HCT116 (cell line): ENCODE measurements at regions not wholly inside any gene's neighbourhood (a gene's known extent, or its start where the extent isn't known, plus 50 kb on each side); places are given as distances from the start of the nearest gene placed in this dataset.

Experiments used
- ATAC-seq: fragments of 200-7000 bp; cut with Tn5 transposase; 2 replicates; pipeline ENCODE4 v1.9.1; 2020; ENCODE audit warnings: mild to moderate bottlenecking, moderate library complexity
- BruUV-seq: library from RNA; stranded (reverse); fragments of 400-500 nt; replicated peaks from 2 replicates; lab custom pipeline; 2021; lab: Mats Ljungman, UMichigan
- CTCF ChIA-PET: fragments of 300-600 bp; sonication (Branson Sonifier 250); formaldehyde crosslinking; loops from one replicate; lab custom pipeline; 2021; ENCODE audit warnings: antibody characterized with exemption; lab: Charles Lee
- POLR2A ChIA-PET: fragments of 300-600, 350-600 bp; sonication (Branson Sonifier 250); formaldehyde crosslinking; loops from one replicate; lab custom pipeline; 2021; ENCODE audit warnings: antibody characterized with exemption; lab: Charles Lee
- RAD21 ChIA-PET, 2 experiments: fragments of 300-600 bp; sonication (Branson Sonifier 250); formaldehyde crosslinking; loops; one replicate each; lab custom pipeline; 2023; ENCODE audit warnings: low total read pairs in 2 of 2; ENCODE audit not compliant: uncharacterized antibody in 2 of 2, unreplicated experiment in 2 of 2, low non-redundant PET in 1 of 2; lab: Charles Lee
- DNase-seq: peaks from one replicate; pipeline ENCODE4 v3.0.0-alpha.2; 2010; ENCODE audit warnings: low read depth, low spot score
- H2AFZ ChIP-seq: fragments of 200-600 bp; shearing (Covaris generic), sonication (generic); 2 replicates; pipeline ENCODE4 v1.6.1; 2017; ENCODE audit warnings: low read depth, mixed run types, mixed read lengths, antibody characterized with exemption, low read length; ENCODE audit not compliant: poor library complexity, severe bottlenecking
- H3K27ac ChIP-seq: 2 replicates; pipeline ENCODE4 v1.5.1; 2012; ENCODE audit warnings: low read depth, low read length
- H3K27me3 ChIP-seq: fragments of 200-600 bp; sonication (generic); 2 replicates; pipeline ENCODE4 v1.6.1; 2016; ENCODE audit warnings: mixed run types, low read length, mixed read lengths; ENCODE audit not compliant: insufficient read depth
- H3K36me3 ChIP-seq, 2 experiments: fragments of 200-500 bp in 1 of 2; fragments of 200-600 bp in 1 of 2; sonication (Bioruptor generic) in 1 of 2; sonication (generic) in 1 of 2; 2 replicates each; pipeline versions ENCODE4 v1.5.1 to v1.6.1; 2014 to 2016; ENCODE audit warnings: low read length in 2 of 2, inconsistent platforms in 1 of 2, mixed read lengths in 1 of 2, mixed run types in 1 of 2; ENCODE audit not compliant: insufficient read depth in 2 of 2, control insufficient read depth in 1 of 2
- H3K4me1 ChIP-seq, 2 experiments: fragments of 200-600 bp in 1 of 2; sonication (generic) in 1 of 2; 2 replicates each; pipeline versions ENCODE4 v1.5.1 to v1.6.1; 2012 to 2017; ENCODE audit warnings: low read length in 2 of 2, inconsistent platforms in 1 of 2, mild to moderate bottlenecking in 1 of 2, mixed read lengths in 1 of 2, mixed run types in 1 of 2, moderate library complexity in 1 of 2; ENCODE audit not compliant: insufficient read depth in 2 of 2, control insufficient read depth in 1 of 2
- H3K4me2 ChIP-seq: fragments of 200-600 bp; sonication (generic); 2 replicates; pipeline ENCODE4 v1.6.1; 2017; ENCODE audit warnings: mixed run types, low read length, mixed read lengths
- H3K4me3 ChIP-seq, 2 experiments: fragments of 200-600 bp in 1 of 2; sonication (generic) in 1 of 2; replicated peaks in 1 of 2; 2 replicates each; pipeline ENCODE4 v1.5.1; 2011 to 2016; ENCODE audit warnings: low read length in 2 of 2, control low read depth in 1 of 2, low read depth in 1 of 2, mild to moderate bottlenecking in 1 of 2, mixed read lengths in 1 of 2, mixed run types in 1 of 2
- H3K79me2 ChIP-seq: fragments of 200-600 bp; sonication (generic); 2 replicates; pipeline ENCODE4 v1.6.1; 2017; ENCODE audit warnings: mild to moderate bottlenecking, mixed run types, low read length, moderate library complexity, mixed read lengths; ENCODE audit not compliant: insufficient read depth
- H3K9ac ChIP-seq: fragments of 200-600 bp; sonication (generic); 2 replicates; pipeline ENCODE4 v1.6.1; 2016; ENCODE audit warnings: low read length, mixed read lengths
- H3K9me2 ChIP-seq: fragments of 200-600 bp; sonication (generic), shearing (Covaris generic); 2 replicates; pipeline ENCODE4 v1.6.1; 2017; ENCODE audit warnings: mixed run types, mild to moderate bottlenecking, moderate library complexity; ENCODE audit not compliant: insufficient read depth
- H3K9me3 ChIP-seq, 2 experiments: fragments of 200-500 bp in 1 of 2; fragments of 200-600 bp in 1 of 2; sonication (Bioruptor generic) in 1 of 2; sonication (generic) in 1 of 2; 2 replicates each; pipeline ENCODE4 v1.6.1; 2014 to 2017; ENCODE audit warnings: low read length in 2 of 2, mixed read lengths in 2 of 2, inconsistent platforms in 1 of 2, low read depth in 1 of 2, mild to moderate bottlenecking in 1 of 2, mixed run types in 1 of 2, moderate library complexity in 1 of 2; ENCODE audit not compliant: control insufficient read depth in 1 of 2, insufficient read depth in 1 of 2
- H4K20me1 ChIP-seq: fragments of 200-600 bp; sonication (generic), shearing (Covaris generic); 2 replicates; pipeline ENCODE4 v1.6.1; 2017; ENCODE audit warnings: mixed run types, mild to moderate bottlenecking, moderate library complexity; ENCODE audit not compliant: insufficient read depth
- CBX3 ChIP-seq: IDR thresholded peaks from 2 replicates; pipeline ENCODE4 v1.6.1; 2012; ENCODE audit warnings: low read depth
- CEBPB ChIP-seq: IDR thresholded peaks from 2 replicates; pipeline ENCODE4 v1.6.1; 2012; ENCODE audit warnings: low read depth
- EGR1 ChIP-seq: IDR thresholded peaks from 2 replicates; pipeline ENCODE4 v1.6.1; 2012; ENCODE audit warnings: low read depth
- ELF1 ChIP-seq: IDR thresholded peaks from 2 replicates; pipeline ENCODE4 v1.6.1; 2012; ENCODE audit warnings: low read depth, borderline replicate concordance
- EZH2 ChIP-seq: fragments of 200-600 bp; sonication (generic); IDR thresholded peaks from 2 replicates; pipeline ENCODE4 v1.6.1; 2017; ENCODE audit warnings: antibody characterized with exemption, mixed run types
- EZH2phosphoT487 ChIP-seq: fragments of 200-600 bp; IDR thresholded peaks from 2 replicates; pipeline ENCODE4 v1.6.1; 2018; ENCODE audit warnings: antibody characterized with exemption, borderline replicate concordance
- FOSL1 ChIP-seq: IDR thresholded peaks from 2 replicates; pipeline ENCODE4 v1.6.1; 2012; ENCODE audit warnings: low read depth
- JUND ChIP-seq: IDR thresholded peaks from 2 replicates; pipeline ENCODE4 v1.6.1; 2012
- POLR2AphosphoS5 ChIP-seq: IDR thresholded peaks from 2 replicates; pipeline ENCODE4 v1.6.1; 2011; ENCODE audit warnings: mild to moderate bottlenecking, low read depth, low read length, moderate library complexity
- RAD21 ChIP-seq: IDR thresholded peaks from 2 replicates; pipeline ENCODE4 v1.6.1; 2012; ENCODE audit warnings: low read depth, mild to moderate bottlenecking
- SP1 ChIP-seq: IDR thresholded peaks from 2 replicates; pipeline ENCODE4 v1.6.1; 2012; ENCODE audit warnings: low read depth
- SRF ChIP-seq: IDR thresholded peaks from 2 replicates; pipeline ENCODE4 v1.6.1; 2012; ENCODE audit warnings: low read depth
- TCF7L2 ChIP-seq: IDR thresholded peaks from 2 replicates; pipeline ENCODE4 v1.7.0; 2011; ENCODE audit warnings: borderline replicate concordance, inconsistent platforms; ENCODE audit not compliant: insufficient read depth, insufficient read length; ENCODE audit errors: extremely low read depth
- YY1 ChIP-seq: IDR thresholded peaks from 2 replicates; pipeline ENCODE4 v1.6.1; 2011; ENCODE audit warnings: low read length, low read depth, moderate library complexity, mild to moderate bottlenecking; ENCODE audit not compliant: insufficient replicate concordance; ENCODE audit errors: extremely low read depth
- ZFX ChIP-seq: fragments of 450-650 bp; IDR thresholded peaks from 2 replicates; pipeline ENCODE4 v1.6.1; 2017
- ZNF274 ChIP-seq: fragments of 200-500 bp; sonication (Bioruptor generic); IDR thresholded peaks from 2 replicates; pipeline ENCODE4 v1.6.1; 2014; ENCODE audit warnings: mild to moderate bottlenecking, low read depth, low read length, inconsistent platforms
- intact Hi-C: fragments of 100-400 bp; cut with micrococcal nuclease; formaldehyde crosslinking; loops from 2 replicates; pipeline ENCODE4 v1.10.0; 2022
- TF ChIP-seq, protein P1 (sequence below), 3 experiments: fragments of 200-600 bp in 1 of 3; sonication (generic) in 1 of 3; IDR thresholded peaks in 2 of 3; conservative IDR thresholded peaks in 1 of 3; 2 replicates each; pipeline ENCODE4 v1.5.1; 2012 to 2017; ENCODE audit warnings: low read depth in 2 of 3, low read length in 2 of 3, antibody characterized with exemption in 1 of 3, borderline replicate concordance in 1 of 3, control low read depth in 1 of 3, mild to moderate bottlenecking in 1 of 3, mixed read lengths in 1 of 3, mixed run types in 1 of 3, moderate library complexity in 1 of 3; ENCODE audit not compliant: insufficient read depth in 1 of 3
- TF ChIP-seq, protein P2 (sequence below): IDR thresholded peaks from 2 replicates; pipeline ENCODE4 v1.6.1; 2011; ENCODE audit warnings: mild to moderate bottlenecking, low read length, moderate library complexity; ENCODE audit not compliant: insufficient replicate concordance; ENCODE audit errors: extremely low read depth

DNA sequence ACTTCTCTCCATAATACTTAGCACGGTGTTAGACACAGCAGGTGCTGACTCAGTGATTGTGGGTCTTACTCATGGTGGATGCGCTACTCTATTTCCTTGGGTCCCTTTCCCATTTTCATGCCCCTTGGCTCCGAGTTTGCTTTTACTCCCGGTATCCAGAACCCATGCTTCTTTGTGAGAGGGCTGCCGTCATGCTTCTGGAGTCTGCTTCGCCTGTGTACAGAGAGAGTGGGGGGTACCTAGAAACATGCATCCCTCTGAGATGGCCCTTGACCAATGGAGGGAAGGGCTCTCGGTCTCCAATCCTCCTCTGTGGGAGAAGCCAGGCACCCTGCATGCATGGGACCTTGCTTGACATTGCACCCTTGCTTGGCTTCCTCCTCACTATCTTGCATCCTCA, 160.4 kb downstream of the NRN1 start:
- ChIA-PET CTCF (no interaction called here), POLR2A (no interaction called here)

More for the DNA sequence above, 160.4 kb downstream of the NRN1 start:
- Histone ChIP-seq H3K27me3 (peaks cover 58% of the 10 kb centered on the region), H3K9me3 (no peaks in the 10 kb centered on the region), H3K4me3 (no peak overlapping the region), H3K36me3 (no peaks in the 10 kb centered on the region)
- RAD21 ChIA-PET, result no interaction called here
- no peak for TF ChIP-seq EZH2phosphoT487
- TF ChIP-seq TCF7L2, result no peak
- no peak for TF ChIP-seq EGR1
- TF ChIP-seq, protein P1, sequence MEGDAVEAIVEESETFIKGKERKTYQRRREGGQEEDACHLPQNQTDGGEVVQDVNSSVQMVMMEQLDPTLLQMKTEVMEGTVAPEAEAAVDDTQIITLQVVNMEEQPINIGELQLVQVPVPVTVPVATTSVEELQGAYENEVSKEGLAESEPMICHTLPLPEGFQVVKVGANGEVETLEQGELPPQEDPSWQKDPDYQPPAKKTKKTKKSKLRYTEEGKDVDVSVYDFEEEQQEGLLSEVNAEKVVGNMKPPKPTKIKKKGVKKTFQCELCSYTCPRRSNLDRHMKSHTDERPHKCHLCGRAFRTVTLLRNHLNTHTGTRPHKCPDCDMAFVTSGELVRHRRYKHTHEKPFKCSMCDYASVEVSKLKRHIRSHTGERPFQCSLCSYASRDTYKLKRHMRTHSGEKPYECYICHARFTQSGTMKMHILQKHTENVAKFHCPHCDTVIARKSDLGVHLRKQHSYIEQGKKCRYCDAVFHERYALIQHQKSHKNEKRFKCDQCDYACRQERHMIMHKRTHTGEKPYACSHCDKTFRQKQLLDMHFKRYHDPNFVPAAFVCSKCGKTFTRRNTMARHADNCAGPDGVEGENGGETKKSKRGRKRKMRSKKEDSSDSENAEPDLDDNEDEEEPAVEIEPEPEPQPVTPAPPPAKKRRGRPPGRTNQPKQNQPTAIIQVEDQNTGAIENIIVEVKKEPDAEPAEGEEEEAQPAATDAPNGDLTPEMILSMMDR (IDR thresholded peaks at IDR 0.05 in 2 of 3, conservative IDR thresholded peaks at IDR 0.05 in 1 of 3; ENCODE audit: borderline replicate concordance in 1 of 3, insufficient read depth in 1 of 3, low read depth in 2 of 3, low read length in 2 of 3), result no peak
- no peak for TF ChIP-seq EZH2
- TF ChIP-seq YY1, result no peak
- no peak for TF ChIP-seq ZNF274
- no peak for TF ChIP-seq POLR2AphosphoS5
- TF ChIP-seq, protein P2, sequence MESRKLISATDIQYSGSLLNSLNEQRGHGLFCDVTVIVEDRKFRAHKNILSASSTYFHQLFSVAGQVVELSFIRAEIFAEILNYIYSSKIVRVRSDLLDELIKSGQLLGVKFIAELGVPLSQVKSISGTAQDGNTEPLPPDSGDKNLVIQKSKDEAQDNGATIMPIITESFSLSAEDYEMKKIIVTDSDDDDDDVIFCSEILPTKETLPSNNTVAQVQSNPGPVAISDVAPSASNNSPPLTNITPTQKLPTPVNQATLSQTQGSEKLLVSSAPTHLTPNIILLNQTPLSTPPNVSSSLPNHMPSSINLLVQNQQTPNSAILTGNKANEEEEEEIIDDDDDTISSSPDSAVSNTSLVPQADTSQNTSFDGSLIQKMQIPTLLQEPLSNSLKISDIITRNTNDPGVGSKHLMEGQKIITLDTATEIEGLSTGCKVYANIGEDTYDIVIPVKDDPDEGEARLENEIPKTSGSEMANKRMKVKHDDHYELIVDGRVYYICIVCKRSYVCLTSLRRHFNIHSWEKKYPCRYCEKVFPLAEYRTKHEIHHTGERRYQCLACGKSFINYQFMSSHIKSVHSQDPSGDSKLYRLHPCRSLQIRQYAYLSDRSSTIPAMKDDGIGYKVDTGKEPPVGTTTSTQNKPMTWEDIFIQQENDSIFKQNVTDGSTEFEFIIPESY, result no peak
- no peak for TF ChIP-seq ZFX
- TF ChIP-seq CEBPB, result no peak
- no peak for TF ChIP-seq SP1
- no peak for TF ChIP-seq FOSL1
- TF ChIP-seq ELF1, result no peak
- TF ChIP-seq CBX3, result no peak
- no peak for TF ChIP-seq JUND
- no peak for TF ChIP-seq RAD21
- no peak for TF ChIP-seq SRF
- TF ChIP-seq, all 23 proteins: peak for 0
- BruUV-seq, result no TSS peak
- no peak overlapping the region for H2AFZ ChIP-seq
- no peak overlapping the region for H3K4me2 ChIP-seq
- H4K20me1 ChIP-seq, result no peaks in the 10 kb centered on the region
- intact Hi-C loops, result no loop called here
- DNase-seq (no peak), ATAC-seq (no peak)
- no peaks in the 10 kb centered on the region for H3K4me1 ChIP-seq
- H3K79me2 ChIP-seq, result no peaks in the 10 kb centered on the region
- no peak overlapping the region for H3K9ac ChIP-seq
- H3K27ac ChIP-seq, result no peak overlapping the region
- no peaks in the 10 kb centered on the region for H3K9me2 ChIP-seq
